Endothelial cell of umbilical vein (primary cell): ENCODE measurements at regions not wholly inside any gene's neighbourhood (a gene's known extent, or its start where the extent isn't known, plus 50 kb on each side); places are given as distances from the start of the nearest gene placed in this dataset.

Experiments
- BruUV-seq: library from RNA; stranded (reverse); fragments of 400-500 nt; replicated peaks from 2 replicates; lab custom pipeline; 2021; lab: Mats Ljungman, UMichigan
- CTCF ChIA-PET: fragments of 300-600, 350-600 bp; sonication (Branson Sonifier 250); formaldehyde crosslinking; loops from one replicate; lab custom pipeline; 2021; ENCODE audit warnings: antibody characterized with exemption, inconsistent platforms; lab: Charles Lee
- POLR2A ChIA-PET: fragments of 300-600, 350-600 bp; sonication (Branson Sonifier 250); formaldehyde crosslinking; loops from one replicate; lab custom pipeline; 2021; ENCODE audit warnings: antibody characterized with exemption, inconsistent platforms; lab: Charles Lee
- DNase-seq: peaks from one replicate; pipeline ENCODE4 v3.0.0-alpha.2; 2011; ENCODE audit warnings: low read depth, low spot score
- FAIRE-seq: peaks from 2 replicates; lab custom pipeline; 2011; peaks lifted over from hg19 to GRCh38; lab: Jason Lieb, UNC
- H2AFZ ChIP-seq: 2 replicates; pipeline ENCODE4 v1.6.0; 2012; ENCODE audit warnings: low read depth, low read length, control low read depth, inconsistent platforms
- H3K27ac ChIP-seq: 2 replicates; pipeline ENCODE4 v1.5.1; 2011; ENCODE audit warnings: low read depth, mild to moderate bottlenecking, control low read depth, low read length, moderate library complexity; ENCODE audit not compliant: insufficient read depth
- H3K27me3 ChIP-seq, 2 experiments: 2 replicates each; pipeline versions ENCODE4 v1.6.0 to v1.6.1; 2011; ENCODE audit warnings: low read length in 2 of 2, mixed read lengths in 1 of 2; ENCODE audit not compliant: control insufficient read depth in 2 of 2, insufficient read depth in 2 of 2
- H3K36me3 ChIP-seq, 2 experiments: 2 replicates in 1 of 2; 3 replicates in 1 of 2; pipeline ENCODE4 v1.5.1; 2011; ENCODE audit warnings: low read length in 2 of 2, mild to moderate bottlenecking in 1 of 2, moderate library complexity in 1 of 2; ENCODE audit not compliant: control insufficient read depth in 2 of 2, insufficient read depth in 2 of 2; ENCODE audit errors: extremely low read depth in 1 of 2
- H3K4me1 ChIP-seq: 3 replicates; pipeline ENCODE4 v1.5.1; 2011; ENCODE audit warnings: mild to moderate bottlenecking, low read length; ENCODE audit not compliant: control insufficient read depth, insufficient read depth; ENCODE audit errors: extremely low read depth
- H3K4me2 ChIP-seq: 2 replicates; pipeline ENCODE4 v1.6.1; 2011; ENCODE audit warnings: low read length, control low read depth, mixed read lengths; ENCODE audit not compliant: insufficient read depth
- H3K4me3 ChIP-seq, 3 experiments: fragments of 200-600 bp in 1 of 3; sonication (generic), shearing (Covaris generic) in 1 of 3; replicated peaks in 1 of 3; 2 replicates each; pipeline ENCODE4 v1.5.1; 2011 to 2016; ENCODE audit warnings: control low read depth in 3 of 3, low read length in 3 of 3, mild to moderate bottlenecking in 2 of 3, inconsistent platforms in 1 of 3, low read depth in 1 of 3, moderate library complexity in 1 of 3; ENCODE audit not compliant: insufficient read depth in 1 of 3
- H3K79me2 ChIP-seq: 2 replicates; pipeline ENCODE4 v1.6.0; 2012; ENCODE audit warnings: low read length, inconsistent platforms; ENCODE audit not compliant: control insufficient read depth, insufficient read depth
- H3K9ac ChIP-seq: replicated peaks from 2 replicates; pipeline ENCODE3; 2011; ENCODE audit warnings: low read length, control low read depth; ENCODE audit not compliant: insufficient read depth; ENCODE audit errors: extremely low read depth
- H3K9me1 ChIP-seq: replicated peaks from 3 replicates; pipeline ENCODE4 v1.6.0; 2011; ENCODE audit warnings: mild to moderate bottlenecking, low read length; ENCODE audit not compliant: control insufficient read depth, insufficient read depth; ENCODE audit errors: extremely low read depth
- H3K9me3 ChIP-seq: replicated peaks from 2 replicates; pipeline ENCODE4 v1.5.1; 2012; ENCODE audit warnings: low read length, inconsistent platforms; ENCODE audit not compliant: control insufficient read depth, insufficient read depth
- H4K20me1 ChIP-seq: replicated peaks from 2 replicates; pipeline ENCODE3; 2011; ENCODE audit warnings: mild to moderate bottlenecking, low read length; ENCODE audit not compliant: control insufficient read depth, insufficient read depth; ENCODE audit errors: extremely low read depth
- EZH2 ChIP-seq: IDR thresholded peaks from 2 replicates; pipeline ENCODE4 v1.6.1; 2012; ENCODE audit warnings: borderline replicate concordance, low read depth, mild to moderate bottlenecking, moderate library complexity, low read length, inconsistent platforms; ENCODE audit not compliant: severe bottlenecking
- FOS ChIP-seq: IDR thresholded peaks from 2 replicates; pipeline ENCODE4 v1.6.1; 2011; ENCODE audit warnings: mild to moderate bottlenecking, low read length, moderate library complexity, borderline replicate concordance; ENCODE audit not compliant: insufficient read depth
- GATA2 ChIP-seq: IDR thresholded peaks from 2 replicates; pipeline ENCODE4 v1.7.0; 2011; ENCODE audit warnings: low read depth, mild to moderate bottlenecking, moderate library complexity, mixed read lengths, low read length; ENCODE audit not compliant: insufficient read length, insufficient read depth
- JUN ChIP-seq: IDR thresholded peaks from 2 replicates; pipeline ENCODE4 v1.6.1; 2011; ENCODE audit warnings: borderline replicate concordance, low read depth; ENCODE audit not compliant: insufficient read length, insufficient read depth
- MYC ChIP-seq: IDR thresholded peaks from one replicate; pipeline ENCODE4 v1.6.1; 2011; ENCODE audit warnings: mild to moderate bottlenecking, low read depth, low read length
- POLR2A ChIP-seq: IDR thresholded peaks from 2 replicates; pipeline ENCODE4 v1.6.1; 2012; ENCODE audit warnings: low read depth, mild to moderate bottlenecking, control low read depth, low read length
- POLR2AphosphoS5 ChIP-seq: IDR thresholded peaks from 2 replicates; pipeline ENCODE4 v1.6.1; 2012; ENCODE audit warnings: low read depth, mild to moderate bottlenecking, control low read depth, low read length, moderate library complexity; ENCODE audit not compliant: insufficient read depth
- dilution Hi-C: fragments of 300-500 bp; cut with MboI; formaldehyde crosslinking; loops from one replicate; pipeline ENCODE4 v1.15.0; 2019; ENCODE audit warnings: low sequenced_read_pairs; ENCODE audit not compliant: extremely low pct_ligation_motif_present
- intact Hi-C: fragments of 100-400 bp; cut with micrococcal nuclease; formaldehyde crosslinking; loops from one replicate; pipeline ENCODE4 v1.10.0; 2022
- TF ChIP-seq, protein P1 (sequence below), 2 donors: IDR thresholded peaks; 1 replicate in 1 of 2; 2 replicates in 1 of 2; pipeline ENCODE4 v1.5.1; 2011; ENCODE audit warnings: low read length in 2 of 2, mild to moderate bottlenecking in 2 of 2, moderate library complexity in 2 of 2, control low read depth in 1 of 2, inconsistent platforms in 1 of 2, low read depth in 1 of 2; ENCODE audit not compliant: insufficient read depth in 1 of 2; ENCODE audit errors: extremely low read depth in 1 of 2
- TF ChIP-seq, protein P2 (sequence below): IDR thresholded peaks from 2 replicates; pipeline ENCODE4 v1.6.1; 2011; ENCODE audit not compliant: insufficient read depth, insufficient read length

DNA sequence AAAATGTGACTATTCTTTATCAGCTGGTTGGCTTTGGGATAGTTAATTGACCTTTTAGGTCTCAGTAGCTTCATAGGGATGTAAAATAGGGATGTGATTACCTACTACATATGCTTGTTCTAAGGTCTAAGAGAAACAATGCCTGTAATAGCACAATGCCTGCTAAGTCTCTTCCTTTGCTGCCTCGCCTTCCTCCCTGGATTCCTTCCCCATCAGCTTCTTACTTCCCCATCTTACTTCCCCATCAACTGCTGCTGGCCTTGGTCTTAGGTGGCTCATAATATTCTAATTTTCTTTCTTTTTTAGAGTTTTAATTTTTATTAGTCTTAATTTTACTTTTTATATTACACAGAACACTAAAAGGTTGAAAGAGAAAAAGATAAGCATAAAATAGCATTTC lies 59.2 kb upstream of the GOT2 start:
- Histone ChIP-seq H2AFZ (no peak overlapping the region), H3K9me1 (no peaks in the 10 kb centered on the region), H4K20me1 (no peaks in the 10 kb centered on the region), H3K79me2 (no peaks in the 10 kb centered on the region), H3K27ac (no peak overlapping the region), H3K9ac (no peak overlapping the region), H3K4me2 (no peak overlapping the region), H3K4me1 (no peaks in the 10 kb centered on the region), H3K36me3 (no peaks in the 10 kb centered on the region), H3K27me3 (no peaks in the 10 kb centered on the region), H3K9me3 (no peaks in the 10 kb centered on the region), H3K4me3 (no peak overlapping the region)
- no peak for DNase-seq
- no peak for FAIRE-seq
- dilution Hi-C loops, result no loop called here
- BruUV-seq, result no TSS peak
- POLR2A ChIA-PET, result no interaction called here
- CTCF ChIA-PET, result no interaction called here
- no peak for TF ChIP-seq JUN
- TF ChIP-seq, protein P1, sequence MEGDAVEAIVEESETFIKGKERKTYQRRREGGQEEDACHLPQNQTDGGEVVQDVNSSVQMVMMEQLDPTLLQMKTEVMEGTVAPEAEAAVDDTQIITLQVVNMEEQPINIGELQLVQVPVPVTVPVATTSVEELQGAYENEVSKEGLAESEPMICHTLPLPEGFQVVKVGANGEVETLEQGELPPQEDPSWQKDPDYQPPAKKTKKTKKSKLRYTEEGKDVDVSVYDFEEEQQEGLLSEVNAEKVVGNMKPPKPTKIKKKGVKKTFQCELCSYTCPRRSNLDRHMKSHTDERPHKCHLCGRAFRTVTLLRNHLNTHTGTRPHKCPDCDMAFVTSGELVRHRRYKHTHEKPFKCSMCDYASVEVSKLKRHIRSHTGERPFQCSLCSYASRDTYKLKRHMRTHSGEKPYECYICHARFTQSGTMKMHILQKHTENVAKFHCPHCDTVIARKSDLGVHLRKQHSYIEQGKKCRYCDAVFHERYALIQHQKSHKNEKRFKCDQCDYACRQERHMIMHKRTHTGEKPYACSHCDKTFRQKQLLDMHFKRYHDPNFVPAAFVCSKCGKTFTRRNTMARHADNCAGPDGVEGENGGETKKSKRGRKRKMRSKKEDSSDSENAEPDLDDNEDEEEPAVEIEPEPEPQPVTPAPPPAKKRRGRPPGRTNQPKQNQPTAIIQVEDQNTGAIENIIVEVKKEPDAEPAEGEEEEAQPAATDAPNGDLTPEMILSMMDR (IDR thresholded peaks at IDR 0.05; ENCODE audit: extremely low read depth in 1 of 2, insufficient read depth in 1 of 2, low read depth in 1 of 2, low read length in 2 of 2), result no peak
- TF ChIP-seq, protein P2, sequence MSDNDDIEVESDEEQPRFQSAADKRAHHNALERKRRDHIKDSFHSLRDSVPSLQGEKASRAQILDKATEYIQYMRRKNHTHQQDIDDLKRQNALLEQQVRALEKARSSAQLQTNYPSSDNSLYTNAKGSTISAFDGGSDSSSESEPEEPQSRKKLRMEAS, result no peak
- no peak for TF ChIP-seq POLR2A
- no peak for TF ChIP-seq GATA2
- TF ChIP-seq EZH2, result no peak
- no peak for TF ChIP-seq POLR2AphosphoS5
- TF ChIP-seq MYC, result no peak
- TF ChIP-seq FOS, result no peak
- intact Hi-C loops, result no loop called here
